HG02973 (cell line): ENCODE measurements at regions not wholly inside any gene's neighbourhood (a gene's known extent, or its start where the extent isn't known, plus 50 kb on each side); places are given as distances from the start of the nearest gene placed in this dataset.
"Not testable (repeated sequence)": the region's sequence is repeated elsewhere in the genome, so short reads cannot be mapped to it uniquely, and the experiment has no call there.

Experiments used
- ATAC-seq: cut with Tn5 transposase; IDR thresholded peaks from one replicate; pipeline ENCODE4 v1.9.1; 2021; ENCODE audit warnings: moderate library complexity; ENCODE audit not compliant: unreplicated experiment

- ATAC-seq, result no peak
These were observed 1225.3 kb downstream of the CDH11 start for GRCh38 chr16:63896383-63897109.

GRCh38 chr16:63890723-63891122 lies 1231.1 kb downstream of the CDH11 start:
- no peak for ATAC-seq

DNA sequence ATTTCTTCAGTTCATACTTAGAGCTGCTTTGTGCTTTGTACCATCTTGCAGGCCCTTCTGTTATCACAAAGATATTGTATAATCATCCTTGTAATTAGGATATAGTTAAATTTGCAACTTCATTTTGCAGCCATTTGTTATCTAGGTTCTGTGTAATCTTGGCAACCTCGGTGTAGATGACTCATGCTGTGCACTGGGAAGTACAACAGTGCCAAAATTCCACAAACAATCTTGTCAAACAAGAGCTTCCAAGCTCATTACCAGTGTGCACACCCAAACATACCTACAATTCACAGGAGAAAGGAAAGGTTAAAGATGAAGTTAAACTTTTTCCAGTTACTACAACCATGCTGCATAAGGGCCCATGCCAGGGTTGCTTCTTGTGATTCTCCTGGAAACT lies 1231.8 kb downstream of the CDH11 start:
- no peak for ATAC-seq

DNA sequence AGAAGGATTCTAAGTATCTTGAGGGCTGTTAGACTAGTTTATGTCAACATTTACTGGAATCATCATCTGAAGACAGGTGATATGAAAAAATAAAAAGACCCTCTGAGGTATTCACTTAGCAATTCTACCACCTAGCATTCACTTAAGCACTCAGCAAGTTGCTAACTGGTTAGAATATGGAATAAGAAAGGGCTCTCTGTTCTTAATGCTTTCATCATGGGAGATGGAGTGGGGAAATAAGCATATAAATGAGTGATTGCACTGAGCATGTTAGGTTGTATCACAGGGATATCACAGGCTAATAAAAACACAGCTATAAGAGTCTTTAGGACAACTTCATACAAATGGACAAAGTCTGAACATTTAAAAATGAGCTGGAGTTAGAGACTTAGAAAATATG lies 1238.8 kb downstream of the CDH11 start:
- no peak for ATAC-seq

DNA sequence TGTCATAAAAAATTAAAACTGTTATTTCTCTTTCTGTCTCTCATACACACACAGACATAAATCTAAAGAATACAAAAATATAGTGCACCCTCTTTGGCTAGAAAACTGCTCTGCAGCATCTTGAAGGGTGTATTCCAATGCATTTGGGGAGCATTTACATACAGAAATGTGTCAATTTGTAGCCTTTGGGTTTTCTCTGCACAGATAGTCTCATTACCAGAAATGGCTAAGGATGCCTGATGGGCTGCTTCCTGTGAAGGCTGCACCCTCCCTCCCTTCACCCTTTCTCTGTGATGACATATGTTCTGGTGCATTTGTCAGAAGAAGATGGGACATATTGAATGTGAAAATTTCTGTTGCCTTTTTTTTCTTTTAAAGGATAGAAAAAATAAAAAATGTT lies 1239.3 kb downstream of the CDH11 start:
- no peak for ATAC-seq

DNA sequence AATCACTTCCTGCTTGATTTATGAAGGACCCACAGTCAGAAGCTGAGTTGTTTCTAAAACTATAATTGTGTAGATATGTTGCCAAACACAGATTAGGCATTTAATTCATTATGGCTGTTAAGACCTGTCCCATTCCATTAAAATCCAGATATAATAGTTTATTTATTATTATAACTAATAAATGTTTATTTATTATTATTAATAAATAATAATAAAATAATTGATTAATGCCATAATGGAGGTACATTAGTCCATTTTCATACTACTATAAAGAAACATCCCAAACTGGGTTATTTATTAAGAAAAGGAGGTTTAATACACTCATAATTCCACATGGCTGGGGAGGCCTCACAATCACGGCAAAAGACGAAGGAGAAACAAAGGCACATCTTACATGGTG lies 1240.9 kb downstream of the CDH11 start:
- ATAC-seq, result no peak

- ATAC-seq, result no peak
These were observed 1244.5 kb downstream of the CDH11 start for GRCh38 chr16:63877401-63877800.

GRCh38 chr16:63876103-63876502 lies 1245.8 kb downstream of the CDH11 start:
- ATAC-seq, result no peak

DNA sequence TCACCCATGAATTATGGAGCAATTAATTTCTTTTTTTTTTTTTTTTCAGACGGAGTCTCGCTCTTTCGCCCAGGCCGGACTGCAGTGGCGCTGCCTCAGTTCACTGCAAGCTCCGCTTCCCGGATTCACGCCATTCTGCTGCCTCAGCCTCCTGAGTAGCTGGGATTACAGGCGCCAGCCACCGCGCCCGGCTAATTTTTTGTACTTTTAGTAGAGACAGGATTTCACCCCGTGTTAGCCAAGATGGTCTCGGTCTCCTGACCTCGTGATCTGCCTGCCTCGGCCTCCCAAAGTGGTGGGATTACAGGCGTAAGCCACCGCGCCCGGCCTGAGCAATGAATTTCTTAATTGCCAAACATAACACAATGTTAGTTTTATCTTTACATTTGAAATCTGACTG lies 1261.2 kb downstream of the CDH11 start:
- not testable (repeated sequence) for ATAC-seq

DNA sequence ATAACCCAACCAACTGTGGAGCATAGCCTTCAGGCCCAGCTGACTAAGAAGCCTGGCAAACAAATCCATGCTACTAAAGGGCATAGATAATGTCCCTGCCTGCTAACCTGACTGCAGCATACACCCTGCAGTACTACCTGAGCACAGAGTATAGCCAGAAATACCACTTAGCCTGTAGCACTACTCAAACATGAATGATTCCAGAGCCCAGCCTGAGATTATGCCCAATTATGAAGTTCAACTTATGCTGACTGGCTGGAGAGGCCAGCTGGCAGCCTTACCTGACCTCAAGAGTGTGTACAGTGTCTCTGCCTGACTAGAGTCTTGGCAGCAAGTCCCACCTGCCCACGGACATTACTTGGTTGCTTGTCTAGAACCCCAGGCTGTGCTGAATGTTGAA lies 1265.3 kb downstream of the CDH11 start:
- no peak for ATAC-seq

DNA sequence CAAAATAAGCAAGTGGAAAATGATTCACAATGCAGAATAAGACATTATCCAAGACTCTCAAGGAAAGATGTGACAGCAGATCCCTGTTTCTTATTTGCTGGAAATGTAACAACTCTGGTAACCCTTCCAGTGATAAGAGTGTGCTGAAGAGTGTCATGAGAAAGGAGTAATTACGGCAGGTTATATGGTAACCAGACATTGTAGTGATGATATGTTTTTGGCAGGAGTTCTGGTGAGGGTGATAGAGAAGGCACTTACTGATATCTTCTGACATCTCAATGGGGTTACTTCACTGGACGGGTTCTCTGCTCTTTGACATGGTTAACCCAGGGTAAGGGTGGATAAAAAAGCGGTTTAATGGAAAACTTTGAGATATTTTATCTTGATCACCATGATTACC lies 1270.9 kb downstream of the CDH11 start:
- no peak for ATAC-seq

DNA sequence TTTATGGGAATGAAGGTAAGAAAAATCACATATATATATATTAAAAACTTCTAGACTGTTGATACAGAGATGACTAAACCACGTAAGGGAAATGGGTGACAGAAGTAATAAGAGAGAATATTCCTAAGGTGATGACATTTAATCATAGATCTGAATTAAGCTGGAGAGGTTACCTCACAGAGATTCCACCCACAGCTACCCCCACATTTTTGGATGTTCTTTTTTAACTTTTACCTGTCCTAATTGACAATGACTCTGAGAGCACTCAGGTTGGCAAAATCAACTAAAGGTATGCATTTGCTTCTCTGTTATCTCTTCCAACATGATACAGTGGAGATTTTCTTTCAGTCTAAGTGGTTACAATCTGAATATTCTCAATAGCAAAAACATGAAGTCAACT lies 1280.6 kb downstream of the CDH11 start:
- ATAC-seq, result no peak

DNA sequence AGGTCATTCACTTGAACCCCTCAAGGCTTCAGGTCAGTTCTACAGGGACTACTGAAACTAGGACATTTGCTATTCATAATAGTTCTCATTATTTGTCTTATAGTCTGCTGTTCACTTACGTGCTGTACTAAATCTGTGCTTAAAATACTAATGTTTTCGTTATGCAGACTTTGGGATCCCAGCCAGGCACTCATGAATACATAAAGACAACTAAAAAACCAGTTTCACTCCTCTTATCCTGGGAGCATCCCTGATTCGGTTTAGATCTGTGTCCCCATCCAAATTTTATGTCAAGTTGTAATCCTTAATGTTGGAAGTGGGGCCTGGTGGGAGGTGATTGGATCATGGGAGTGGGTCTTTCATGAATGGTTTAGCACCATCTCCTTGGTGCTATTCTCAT lies 1291.8 kb downstream of the CDH11 start:
- ATAC-seq, result no peak

- ATAC-seq, result no peak
These were observed 1299.0 kb downstream of the CDH11 start for GRCh38 chr16:63822818-63823217.

- no peak for ATAC-seq
These were observed 1305.6 kb downstream of the CDH11 start for GRCh38 chr16:63816276-63816675.

DNA sequence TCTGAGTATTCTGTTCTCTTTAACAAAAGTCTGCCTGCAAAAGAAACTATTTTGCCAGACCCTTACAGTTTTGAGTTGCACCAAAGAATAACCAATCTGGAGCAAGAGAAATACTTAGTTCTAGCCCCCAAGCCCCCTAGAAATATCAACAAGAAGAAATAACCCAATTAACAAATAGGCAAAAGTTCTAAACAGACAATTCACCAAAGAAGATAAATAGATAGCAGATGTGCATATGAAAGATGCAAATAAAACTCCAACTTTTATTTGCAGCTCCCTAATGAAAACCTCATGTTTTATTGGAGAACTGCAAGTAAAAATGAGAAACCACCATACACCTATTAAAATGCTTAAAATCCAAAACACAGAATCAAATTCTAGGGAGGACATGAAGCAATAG lies 1308.0 kb downstream of the CDH11 start:
- no peak for ATAC-seq

DNA sequence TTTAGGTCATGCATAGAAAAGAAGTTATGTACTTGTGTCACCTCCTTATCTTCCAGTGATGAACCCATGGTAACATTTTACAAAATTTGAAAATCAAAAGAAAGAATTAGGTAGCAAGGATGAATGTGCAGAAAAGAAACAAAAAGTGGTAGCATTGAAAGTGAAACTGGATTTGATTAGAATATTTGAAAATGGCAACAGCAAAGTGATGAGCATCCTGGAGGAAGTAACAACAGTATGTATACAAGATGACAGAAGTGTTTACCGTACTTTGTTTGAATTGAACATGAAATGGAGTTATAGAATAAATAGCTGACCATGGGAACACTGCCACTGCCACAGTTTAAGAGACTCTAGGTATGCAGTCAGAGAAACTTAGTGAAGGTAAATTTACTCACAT lies 1313.1 kb downstream of the CDH11 start:
- no peak for ATAC-seq

GRCh38 chr16:63806794-63807506 lies 1314.9 kb downstream of the CDH11 start:
- ATAC-seq, result no peak

DNA sequence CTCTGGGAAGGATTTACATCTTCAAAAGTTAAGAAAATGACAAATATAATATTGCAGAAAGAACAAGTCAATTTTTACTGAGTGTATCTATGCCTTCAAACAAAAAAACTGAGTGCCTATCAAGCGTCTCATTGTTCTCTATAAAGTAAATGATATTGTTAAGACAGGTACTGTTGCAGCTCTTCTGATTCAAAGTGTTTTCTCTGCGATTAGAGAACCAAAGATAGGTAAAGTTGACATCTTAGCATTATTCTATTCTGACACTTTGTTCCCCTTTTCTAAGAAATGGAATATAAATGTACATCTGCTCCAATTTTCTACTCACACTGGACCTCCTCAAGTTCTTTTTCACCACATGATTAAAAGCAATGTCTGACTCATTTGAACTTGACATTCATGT lies 1317.7 kb downstream of the CDH11 start:
- ATAC-seq, result no peak

DNA sequence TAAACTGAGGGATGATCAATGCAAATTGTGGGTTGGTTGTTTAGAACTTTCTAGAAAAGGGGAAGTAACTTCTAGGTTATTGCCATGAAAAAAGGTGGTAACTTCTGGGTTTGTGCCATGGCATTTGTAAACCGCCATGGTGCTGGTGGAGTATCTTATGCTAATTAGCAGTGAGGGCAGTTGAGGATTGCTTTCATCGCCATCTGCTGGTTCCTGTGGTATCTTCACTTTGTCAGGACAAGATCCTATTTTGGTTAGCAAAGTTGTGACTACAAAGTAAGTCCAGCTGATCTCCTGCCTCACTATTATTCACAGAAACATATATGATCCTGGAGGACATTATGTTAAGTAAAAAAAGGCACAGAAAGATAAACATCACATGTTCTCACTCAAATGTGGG lies 1332.3 kb downstream of the CDH11 start:
- no peak for ATAC-seq

DNA sequence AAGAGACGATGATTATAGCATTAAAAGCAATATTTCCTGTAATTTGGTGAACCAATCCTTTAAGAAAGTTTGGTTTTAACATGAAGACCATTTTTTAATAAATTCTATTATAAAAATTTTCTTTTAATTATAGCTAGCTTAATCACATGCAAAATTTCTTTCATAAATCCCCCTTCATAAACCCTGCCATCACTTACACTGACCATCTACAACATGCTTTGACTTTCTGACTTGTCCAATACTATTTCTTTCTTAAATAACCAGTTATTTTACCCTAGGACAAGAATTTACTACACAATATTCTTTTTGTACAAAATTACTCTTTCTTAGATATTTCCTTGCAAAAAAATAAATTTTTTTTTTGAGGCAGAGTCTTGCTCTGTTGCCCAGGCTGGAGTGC lies 1334.8 kb downstream of the CDH11 start:
- ATAC-seq, result no peak

DNA sequence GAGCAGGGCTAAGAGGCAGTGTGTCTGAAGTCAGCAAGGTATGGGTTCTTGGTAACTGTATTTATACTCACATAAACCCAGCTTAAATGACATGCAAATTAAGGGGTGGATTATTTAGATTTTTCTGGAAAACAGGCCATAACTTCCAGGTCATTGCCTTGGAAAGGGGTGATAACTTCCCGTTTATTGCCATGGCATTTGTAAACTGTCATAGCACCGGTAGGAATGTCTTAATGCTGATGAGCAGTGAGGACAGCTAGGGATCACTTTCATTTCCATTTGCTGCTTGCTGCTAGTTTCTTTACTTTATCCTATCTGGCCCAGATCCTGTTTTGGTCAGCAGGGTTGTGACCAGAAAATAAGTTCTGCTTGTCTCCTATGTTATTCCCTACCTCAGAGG lies 1336.7 kb downstream of the CDH11 start:
- ATAC-seq, result no peak

DNA sequence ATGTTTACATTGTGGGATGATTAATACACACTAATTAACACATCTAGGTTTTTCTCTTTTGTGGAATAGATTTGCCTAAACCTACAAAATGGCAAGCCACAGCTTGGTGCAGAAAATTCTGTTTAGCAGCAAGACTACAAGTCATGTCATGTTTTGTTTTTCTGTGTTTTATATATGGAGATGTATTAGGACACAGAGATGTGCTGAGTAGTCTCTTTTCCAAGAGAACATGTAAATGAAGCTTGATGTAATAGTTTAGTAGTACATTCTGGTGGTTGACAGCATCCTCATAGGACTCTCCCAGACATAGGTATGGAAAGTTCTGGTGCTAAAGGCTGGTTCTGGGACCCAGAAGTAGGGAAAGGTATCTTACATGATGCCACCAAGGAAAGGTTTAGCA lies 1345.4 kb downstream of the CDH11 start:
- no peak for ATAC-seq
